H1 (cell line): ENCODE measurements at regions not wholly inside any gene's neighbourhood (a gene's known extent, or its start where the extent isn't known, plus 50 kb on each side); places are given as distances from the start of the nearest gene placed in this dataset.
"Not testable (repeated sequence)": the region's sequence is repeated elsewhere in the genome, so short reads cannot be mapped to it uniquely, and the experiment has no call there.

Source experiments
- CTCF ChIA-PET: fragments of 300-600 bp; sonication (Branson Sonifier 250); formaldehyde crosslinking; loops from one replicate; lab custom pipeline; 2021; ENCODE audit not compliant: partially characterized antibody; lab: Charles Lee
- POLR2A ChIA-PET: fragments of 300-600 bp; sonication (Branson Sonifier 250); formaldehyde crosslinking; loops from one replicate; lab custom pipeline; 2021; ENCODE audit warnings: inconsistent platforms; ENCODE audit not compliant: partially characterized antibody; lab: Charles Lee
- DNase-seq, 2 experiments: peaks; one replicate each; pipeline versions ENCODE4 v3.0.0 to v3.0.0-alpha.2; 2010 to 2022; ENCODE audit warnings: low spot score in 2 of 2, low read depth in 1 of 2, mixed read lengths in 1 of 2
- FAIRE-seq: peaks from 2 replicates; lab custom pipeline; 2011; peaks lifted over from hg19 to GRCh38; lab: Jason Lieb, UNC
- H2AFZ ChIP-seq: 2 replicates; pipeline ENCODE4 v1.8.1; 2012; ENCODE audit warnings: low read length, inconsistent platforms
- H2AK5ac ChIP-seq: 2 replicates; pipeline ENCODE4 v1.6.1; 2013; ENCODE audit warnings: low read depth, low read length
- H2BK120ac ChIP-seq: replicated peaks from 2 replicates; pipeline ENCODE3; 2013; ENCODE audit warnings: low read depth, low read length, inconsistent platforms
- H2BK12ac ChIP-seq: 2 replicates; pipeline ENCODE4 v1.6.1; 2013; ENCODE audit warnings: low read depth, low read length
- H2BK15ac ChIP-seq: 2 replicates; pipeline ENCODE4 v1.6.1; 2013; ENCODE audit warnings: low read length
- H2BK20ac ChIP-seq: 2 replicates; pipeline ENCODE4 v1.6.1; 2013; ENCODE audit warnings: low read length
- H2BK5ac ChIP-seq: 2 replicates; pipeline ENCODE4 v1.6.1; 2013; ENCODE audit warnings: low read depth, low read length
- H3K14ac ChIP-seq: 2 replicates; pipeline ENCODE4 v1.6.1; 2013; ENCODE audit warnings: inconsistent platforms; ENCODE audit not compliant: insufficient read length
- H3K18ac ChIP-seq: 2 replicates; pipeline ENCODE4 v1.6.1; 2013; ENCODE audit warnings: low read length; ENCODE audit errors: extremely low read depth
- H3K23ac ChIP-seq: 2 replicates; pipeline ENCODE4 v1.6.1; 2013; ENCODE audit warnings: inconsistent platforms; ENCODE audit not compliant: insufficient read length
- H3K23me2 ChIP-seq: 2 replicates; pipeline ENCODE4 v1.6.1; 2013; ENCODE audit warnings: low read depth, low read length
- H3K27ac ChIP-seq: 2 replicates; pipeline ENCODE4 v1.6.1; 2011; ENCODE audit warnings: low read depth, low read length, inconsistent platforms
- H3K27me3 ChIP-seq, 4 experiments: replicated peaks in 1 of 4; 1 replicate in 1 of 4; 2 replicates in 3 of 4; pipeline versions ENCODE4 v1.6.1 to v1.8.1; 2011 to 2013; ENCODE audit warnings: low read length in 3 of 4, mild to moderate bottlenecking in 3 of 4, inconsistent platforms in 2 of 4, mixed read lengths in 2 of 4, moderate library complexity in 1 of 4; ENCODE audit not compliant: control insufficient read depth in 3 of 4, insufficient read depth in 3 of 4; ENCODE audit errors: extremely low read depth in 1 of 4
- H3K36me3 ChIP-seq, 4 experiments: 2 replicates each; pipeline versions ENCODE4 v1.6.1 to v1.8.1; 2011 to 2013; ENCODE audit warnings: mild to moderate bottlenecking in 4 of 4, low read length in 3 of 4, moderate library complexity in 2 of 4, control low read depth in 1 of 4, inconsistent platforms in 1 of 4; ENCODE audit not compliant: insufficient read depth in 4 of 4, control insufficient read depth in 2 of 4
- H3K4ac ChIP-seq: replicated peaks from 2 replicates; pipeline ENCODE3; 2013; ENCODE audit warnings: low read length, low read depth, mixed read lengths, inconsistent platforms; ENCODE audit not compliant: insufficient read length
- H3K4me1 ChIP-seq, 4 experiments: replicated peaks in 1 of 4; 1 replicate in 1 of 4; 2 replicates in 3 of 4; pipeline versions ENCODE4 v1.6.1 to v1.8.1; 2011 to 2013; ENCODE audit warnings: low read length in 3 of 4, inconsistent platforms in 2 of 4, mixed read lengths in 1 of 4; ENCODE audit not compliant: insufficient read depth in 4 of 4, control insufficient read depth in 3 of 4
- H3K4me2 ChIP-seq, 2 experiments: 2 replicates each; pipeline versions ENCODE4 v1.6.1 to v1.8.1; 2011 to 2013; ENCODE audit warnings: low read depth in 2 of 2, low read length in 2 of 2, control low read depth in 1 of 2, inconsistent platforms in 1 of 2, mild to moderate bottlenecking in 1 of 2; ENCODE audit not compliant: insufficient read depth in 1 of 2
- H3K4me3 ChIP-seq, 4 experiments: fragments of 200-600, 300-600 bp in 1 of 4; sonication (generic), shearing (Covaris generic), sonication (Bioruptor Twin) in 1 of 4; 2 replicates each; pipeline versions ENCODE4 v1.5.1 to v1.8.1; 2011 to 2016; ENCODE audit warnings: low read length in 4 of 4, low read depth in 3 of 4, control low read depth in 2 of 4, inconsistent platforms in 2 of 4, mild to moderate bottlenecking in 2 of 4, mixed read lengths in 1 of 4, moderate library complexity in 1 of 4; ENCODE audit not compliant: insufficient read depth in 2 of 4; ENCODE audit errors: extremely low read depth in 1 of 4
- H3K56ac ChIP-seq: replicated peaks from 2 replicates; pipeline ENCODE3; 2013; ENCODE audit warnings: low read depth, mild to moderate bottlenecking, mixed read lengths, low read length, inconsistent platforms; ENCODE audit not compliant: insufficient read length
- H3K79me1 ChIP-seq: 2 replicates; pipeline ENCODE4 v1.6.1; 2013; ENCODE audit warnings: low read depth, low read length, control low read depth
- H3K79me2 ChIP-seq, 2 experiments: 2 replicates each; pipeline versions ENCODE4 v1.6.1 to v1.8.1; 2012 to 2013; ENCODE audit warnings: low read length in 2 of 2, mild to moderate bottlenecking in 2 of 2, inconsistent platforms in 1 of 2; ENCODE audit not compliant: insufficient read depth in 2 of 2, control insufficient read depth in 1 of 2
- H3K9ac ChIP-seq, 4 experiments: replicated peaks in 1 of 4; 1 replicate in 1 of 4; 2 replicates in 3 of 4; pipeline versions ENCODE4 v1.6.1 to v1.8.1; 2011 to 2013; ENCODE audit warnings: low read depth in 3 of 4, low read length in 3 of 4, control low read depth in 2 of 4, mild to moderate bottlenecking in 2 of 4, moderate library complexity in 2 of 4, inconsistent platforms in 1 of 4; ENCODE audit errors: extremely low read depth in 1 of 4
- H3K9me3 ChIP-seq, 2 experiments: 2 replicates each; pipeline versions ENCODE4 v1.6.1 to v1.8.1; 2012 to 2013; ENCODE audit warnings: mild to moderate bottlenecking in 2 of 2, moderate library complexity in 2 of 2, control low read depth in 1 of 2, inconsistent platforms in 1 of 2, low read depth in 1 of 2, low read length in 1 of 2, mixed read lengths in 1 of 2; ENCODE audit not compliant: insufficient read depth in 2 of 2
- H4K20me1 ChIP-seq, 2 experiments: replicated peaks in 1 of 2; 2 replicates each; pipeline versions ENCODE3 to v1.8.1; 2011 to 2013; ENCODE audit warnings: inconsistent platforms in 2 of 2, low read length in 2 of 2, mild to moderate bottlenecking in 1 of 2; ENCODE audit not compliant: insufficient read depth in 2 of 2, control insufficient read depth in 1 of 2
- H4K5ac ChIP-seq: 2 replicates; pipeline ENCODE4 v1.6.1; 2013; ENCODE audit warnings: low read length, low read depth, mixed read lengths, inconsistent platforms; ENCODE audit not compliant: insufficient read length
- H4K8ac ChIP-seq: 2 replicates; pipeline ENCODE4 v1.8.0; 2013; ENCODE audit warnings: mild to moderate bottlenecking, moderate library complexity, low read length, inconsistent platforms; ENCODE audit not compliant: insufficient read depth; ENCODE audit errors: extremely low read depth
- H4K91ac ChIP-seq: replicated peaks from 2 replicates; pipeline ENCODE3; 2013; ENCODE audit warnings: low read length, mixed read lengths, inconsistent platforms; ENCODE audit not compliant: insufficient read length
- ASH2L ChIP-seq: fragments of 200-600, 300-600 bp; sonication (generic); IDR thresholded peaks from one replicate; pipeline ENCODE4 v1.7.1; 2017; ENCODE audit warnings: low read length
- TAF1 ChIP-seq: IDR thresholded peaks from 2 replicates; pipeline ENCODE4 v1.6.1; 2011; ENCODE audit warnings: mild to moderate bottlenecking, low read depth, low read length
- TBP ChIP-seq: IDR thresholded peaks from 2 replicates; pipeline ENCODE4 v1.6.1; 2011; ENCODE audit warnings: low read depth, low read length, improper control_type of control experiment
- WGBS, 2 experiments: shearing (Covaris generic) in 1 of 2; methylation state at CpG; one replicate each; pipeline versions ENCODE4 v1.1.6 to v1.1.7; 2013 to 2015; ENCODE audit warnings: low lambda C conversion rate in 2 of 2, mixed read lengths in 2 of 2, inconsistent platforms in 1 of 2, low coverage in 1 of 2, missing lambda C conversion rate in 1 of 2; ENCODE audit not compliant: insufficient replicate concordance in 2 of 2, insufficient coverage in 1 of 2, insufficient read length in 1 of 2; ENCODE audit errors: extremely low coverage in 1 of 2, missing lambda C conversion rate in 1 of 2; 5-methylcytosine and 5-hydroxymethylcytosine counted together

DNA sequence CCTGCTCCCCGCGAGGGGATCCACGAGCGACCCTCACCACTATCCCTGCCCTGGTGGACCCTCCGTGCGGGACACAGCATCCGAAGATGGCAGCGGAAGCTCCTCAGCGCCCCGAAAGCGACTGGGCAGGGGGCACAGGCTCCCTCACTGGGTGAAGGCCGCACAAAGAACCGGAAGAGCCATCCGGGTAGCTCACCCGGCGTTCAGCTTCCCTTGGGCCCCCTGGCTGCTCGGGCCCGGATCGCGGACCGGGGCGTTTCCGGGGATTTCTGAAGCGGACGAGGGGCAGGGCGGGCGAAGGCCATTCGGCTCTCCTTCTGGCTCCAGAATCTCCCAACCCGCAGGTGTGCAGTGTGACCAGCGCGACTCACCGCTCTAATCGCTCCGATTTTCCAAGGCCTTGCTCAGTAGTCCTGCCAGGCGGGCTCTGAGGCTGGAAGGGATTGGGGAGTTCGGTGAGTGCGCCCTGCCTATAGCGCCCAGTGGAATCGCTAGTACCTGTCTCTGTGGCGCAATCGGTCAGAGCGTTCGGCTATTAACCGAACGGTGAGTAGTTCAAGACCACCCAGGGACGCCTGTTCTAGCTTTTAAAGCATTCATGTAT, 94.3 kb upstream of the NBPF11 start:
- H2BK20ac ChIP-seq, H3K56ac ChIP-seq, H3K79me2 ChIP-seq, POLR2A ChIA-PET, H3K4ac ChIP-seq, H2BK5ac ChIP-seq, H4K8ac ChIP-seq, H4K91ac ChIP-seq, H3K18ac ChIP-seq, H3K36me3 ChIP-seq, H3K79me1 ChIP-seq, H3K23me2 ChIP-seq, H3K9me3 ChIP-seq, H4K20me1 ChIP-seq, H2BK120ac ChIP-seq, FAIRE-seq, H2BK12ac ChIP-seq, H2AK5ac ChIP-seq, CTCF ChIA-PET, H2AFZ ChIP-seq, H3K14ac ChIP-seq, H2BK15ac ChIP-seq, H3K23ac ChIP-seq, H3K27me3 ChIP-seq, H3K27ac ChIP-seq, H3K9ac ChIP-seq, H4K5ac ChIP-seq, H3K4me1 ChIP-seq: not testable (repeated sequence)
- Histone ChIP-seq H3K4me2 (peak overlapping the region; percentile 38 to 59; a peak in 3 of 4 replicates), H3K4me3 (peak overlapping the region; percentile 23 to 58 (median 42))
- peak in 1 of 2 experiments; percentile 57 for DNase-seq
- TF ChIP-seq TBP (peak; percentile 36; the same call in 1 of the 2 replicates), ASH2L (peak; percentile 36), TAF1 (0 out of 2 replicates have a peak, but pooled peaks have one; percentile 30)
- 10% methylated on average over 21 of the region's 46 CpGs; no CpG with 5 or more reads in 1 of the 2 experiments for WGBS, 2 experiments
